Suprapubic skin (tissue), 4 donors: ENCODE measurements at regions not wholly inside any gene's neighbourhood (a gene's known extent, or its start where the extent isn't known, plus 50 kb on each side); places are given as distances from the start of the nearest gene placed in this dataset.

Experiments
- POLR2A ChIP-seq, 2 donors: fragments of 450-650 bp; IDR thresholded peaks; one replicate each; pipeline ENCODE4 v1.6.1; 2017; ENCODE audit warnings: antibody characterized with exemption in 2 of 2, mild to moderate bottlenecking in 2 of 2, moderate library complexity in 2 of 2
- POLR2AphosphoS5 ChIP-seq, 3 donors: sonication (generic); formaldehyde crosslinking; IDR thresholded peaks; one replicate each; pipeline ENCODE4 v1.6.1; 2017; ENCODE audit warnings: antibody characterized with exemption in 3 of 3
- TF ChIP-seq, protein P1 (sequence below), 2 donors: fragments of 200-600 bp in 1 of 2; fragments of 450-650 bp in 1 of 2; sonication (generic) in 1 of 2; IDR thresholded peaks; one replicate each; pipeline ENCODE4 v1.5.1; 2016 to 2019; ENCODE audit warnings: antibody characterized with exemption in 2 of 2, mild to moderate bottlenecking in 1 of 2, moderate library complexity in 1 of 2

DNA sequence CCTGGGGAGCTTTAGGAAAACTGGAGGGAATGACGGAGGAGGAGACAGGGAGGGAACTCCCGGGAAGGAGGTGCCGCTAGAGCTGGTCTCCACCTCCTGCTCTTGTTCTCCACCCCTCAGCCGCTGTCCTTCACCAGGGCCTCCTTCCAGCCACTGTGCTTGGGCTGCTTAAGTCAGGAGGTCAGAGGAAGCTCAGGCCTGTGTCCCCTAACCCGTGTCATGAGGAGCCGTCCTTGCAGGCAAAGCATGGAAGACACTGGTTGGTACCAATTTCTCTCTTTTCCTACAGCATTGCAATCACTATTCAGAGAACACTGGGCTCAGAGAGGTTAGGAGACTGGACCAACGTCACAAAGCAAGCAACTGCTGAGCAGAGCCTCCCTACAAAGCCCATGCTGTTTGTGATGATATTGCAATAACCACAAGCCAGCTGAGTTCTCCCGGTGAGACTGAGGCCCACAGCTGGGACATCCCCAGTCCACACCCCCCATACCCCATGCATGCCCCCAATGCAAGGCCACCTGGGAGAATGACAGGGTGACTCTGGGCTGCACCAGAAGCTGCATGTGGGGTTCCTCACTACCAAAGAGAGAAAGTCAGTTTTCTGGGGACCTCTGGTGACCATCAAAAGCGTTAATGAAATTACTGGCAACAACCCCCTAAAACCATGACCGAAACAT lies 427.5 kb downstream of the NPHP4 start:
- TF ChIP-seq, protein P1, sequence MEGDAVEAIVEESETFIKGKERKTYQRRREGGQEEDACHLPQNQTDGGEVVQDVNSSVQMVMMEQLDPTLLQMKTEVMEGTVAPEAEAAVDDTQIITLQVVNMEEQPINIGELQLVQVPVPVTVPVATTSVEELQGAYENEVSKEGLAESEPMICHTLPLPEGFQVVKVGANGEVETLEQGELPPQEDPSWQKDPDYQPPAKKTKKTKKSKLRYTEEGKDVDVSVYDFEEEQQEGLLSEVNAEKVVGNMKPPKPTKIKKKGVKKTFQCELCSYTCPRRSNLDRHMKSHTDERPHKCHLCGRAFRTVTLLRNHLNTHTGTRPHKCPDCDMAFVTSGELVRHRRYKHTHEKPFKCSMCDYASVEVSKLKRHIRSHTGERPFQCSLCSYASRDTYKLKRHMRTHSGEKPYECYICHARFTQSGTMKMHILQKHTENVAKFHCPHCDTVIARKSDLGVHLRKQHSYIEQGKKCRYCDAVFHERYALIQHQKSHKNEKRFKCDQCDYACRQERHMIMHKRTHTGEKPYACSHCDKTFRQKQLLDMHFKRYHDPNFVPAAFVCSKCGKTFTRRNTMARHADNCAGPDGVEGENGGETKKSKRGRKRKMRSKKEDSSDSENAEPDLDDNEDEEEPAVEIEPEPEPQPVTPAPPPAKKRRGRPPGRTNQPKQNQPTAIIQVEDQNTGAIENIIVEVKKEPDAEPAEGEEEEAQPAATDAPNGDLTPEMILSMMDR (IDR thresholded peaks at IDR 0.05), result no peak
- TF ChIP-seq POLR2AphosphoS5 (IDR thresholded peaks at IDR 0.05) (no peak), POLR2A (IDR thresholded peaks at IDR 0.05) (no peak)
